OCI-LY3 (cell line): ENCODE measurements at regions not wholly inside any gene's neighbourhood (a gene's known extent, or its start where the extent isn't known, plus 50 kb on each side); places are given as distances from the start of the nearest gene placed in this dataset.

Experiments used
- EZH2phosphoT487 ChIP-seq: fragments of 200-600 bp; shearing (Covaris generic); IDR thresholded peaks from 2 replicates; pipeline ENCODE4 v1.6.1; 2018; ENCODE audit warnings: antibody characterized with exemption, mixed run types, low read depth
- TF ChIP-seq, protein P1 (sequence below): fragments of 200-600, 300-600 bp; sonication (generic); IDR thresholded peaks from 2 replicates; pipeline ENCODE4 v1.5.1; 2014; ENCODE audit warnings: antibody characterized with exemption, low read length, low read depth

DNA sequence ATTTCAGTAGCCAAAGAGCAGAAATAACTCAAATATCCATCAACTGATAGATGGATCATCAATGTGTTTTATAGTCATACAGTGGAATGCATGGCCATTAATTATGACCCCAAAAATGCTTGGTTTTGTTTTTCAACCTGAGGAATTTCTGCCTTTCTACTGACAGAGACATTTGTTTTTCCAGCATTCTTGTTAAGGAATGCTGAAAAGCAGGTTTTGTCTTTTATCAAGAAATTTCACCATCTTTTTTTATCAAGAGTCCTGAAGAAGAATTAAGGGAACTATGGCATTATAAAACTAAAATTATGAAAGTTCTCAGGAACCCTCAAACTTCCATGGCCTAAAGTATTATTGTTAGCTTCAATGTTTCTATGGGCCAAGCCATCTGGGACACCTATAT is 153.4 kb upstream of the THSD7A start:
- TF ChIP-seq, protein P1, sequence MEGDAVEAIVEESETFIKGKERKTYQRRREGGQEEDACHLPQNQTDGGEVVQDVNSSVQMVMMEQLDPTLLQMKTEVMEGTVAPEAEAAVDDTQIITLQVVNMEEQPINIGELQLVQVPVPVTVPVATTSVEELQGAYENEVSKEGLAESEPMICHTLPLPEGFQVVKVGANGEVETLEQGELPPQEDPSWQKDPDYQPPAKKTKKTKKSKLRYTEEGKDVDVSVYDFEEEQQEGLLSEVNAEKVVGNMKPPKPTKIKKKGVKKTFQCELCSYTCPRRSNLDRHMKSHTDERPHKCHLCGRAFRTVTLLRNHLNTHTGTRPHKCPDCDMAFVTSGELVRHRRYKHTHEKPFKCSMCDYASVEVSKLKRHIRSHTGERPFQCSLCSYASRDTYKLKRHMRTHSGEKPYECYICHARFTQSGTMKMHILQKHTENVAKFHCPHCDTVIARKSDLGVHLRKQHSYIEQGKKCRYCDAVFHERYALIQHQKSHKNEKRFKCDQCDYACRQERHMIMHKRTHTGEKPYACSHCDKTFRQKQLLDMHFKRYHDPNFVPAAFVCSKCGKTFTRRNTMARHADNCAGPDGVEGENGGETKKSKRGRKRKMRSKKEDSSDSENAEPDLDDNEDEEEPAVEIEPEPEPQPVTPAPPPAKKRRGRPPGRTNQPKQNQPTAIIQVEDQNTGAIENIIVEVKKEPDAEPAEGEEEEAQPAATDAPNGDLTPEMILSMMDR, result no peak
- no peak for TF ChIP-seq EZH2phosphoT487
